Fibroblast of lung (primary cell): ENCODE measurements at regions not wholly inside any gene's neighbourhood (a gene's known extent, or its start where the extent isn't known, plus 50 kb on each side); places are given as distances from the start of the nearest gene placed in this dataset.

Experiments used
- DNase-seq, 2 donors: peaks; one replicate each; pipeline versions ENCODE4 v3.0.0 to v3.0.0-alpha.2; 2010; ENCODE audit warnings: low read depth in 2 of 2
- H2AFZ ChIP-seq: 2 replicates; pipeline ENCODE4 v1.5.1; 2012; ENCODE audit warnings: low read length, control low read depth, inconsistent platforms
- H3K27ac ChIP-seq: 2 replicates; pipeline ENCODE4 v1.5.1; 2011; ENCODE audit warnings: low read length, control low read depth; ENCODE audit not compliant: insufficient read depth
- H3K27me3 ChIP-seq: 2 replicates; pipeline ENCODE4 v1.5.1; 2011; ENCODE audit warnings: mild to moderate bottlenecking, low read length; ENCODE audit not compliant: control insufficient read depth, insufficient read depth
- H3K36me3 ChIP-seq: 2 replicates; pipeline ENCODE4 v1.5.1; 2011; ENCODE audit warnings: low read length; ENCODE audit not compliant: control insufficient read depth, insufficient read depth
- H3K4me1 ChIP-seq: 2 replicates; pipeline ENCODE4 v1.5.1; 2011; ENCODE audit warnings: low read length; ENCODE audit not compliant: control insufficient read depth, insufficient read depth; ENCODE audit errors: extremely low read depth
- H3K4me2 ChIP-seq: 2 replicates; pipeline ENCODE4 v1.5.1; 2011; ENCODE audit warnings: low read length, control low read depth; ENCODE audit not compliant: insufficient read depth; ENCODE audit errors: extremely low read depth
- H3K4me3 ChIP-seq, 4 experiments: fragments of 200-600 bp in 1 of 4; sonication (generic) in 1 of 4; replicated peaks in 1 of 4; 2 replicates each; pipeline ENCODE4 v1.5.1; 2011 to 2016; ENCODE audit warnings: low read length in 4 of 4, low read depth in 3 of 4, mild to moderate bottlenecking in 3 of 4, control low read depth in 2 of 4, inconsistent platforms in 1 of 4, mixed read lengths in 1 of 4; ENCODE audit not compliant: insufficient read depth in 1 of 4; ENCODE audit errors: control extremely low read depth in 1 of 4
- H3K79me2 ChIP-seq: 2 replicates; pipeline ENCODE4 v1.5.1; 2012; ENCODE audit warnings: mild to moderate bottlenecking, low read length, inconsistent platforms; ENCODE audit not compliant: control insufficient read depth, insufficient read depth
- H3K9ac ChIP-seq: 2 replicates; pipeline ENCODE4 v1.5.1; 2011; ENCODE audit warnings: mild to moderate bottlenecking, low read length, control low read depth; ENCODE audit not compliant: insufficient read depth
- H3K9me3 ChIP-seq: 2 replicates; pipeline ENCODE4 v1.5.1; 2012; ENCODE audit warnings: low read depth, low read length; ENCODE audit not compliant: control insufficient read depth, insufficient read depth
- H4K20me1 ChIP-seq: 2 replicates; pipeline ENCODE4 v1.5.1; 2011; ENCODE audit warnings: low read length; ENCODE audit not compliant: control insufficient read depth, insufficient read depth; ENCODE audit errors: extremely low read depth
- EZH2 ChIP-seq: IDR thresholded peaks from 2 replicates; pipeline ENCODE4 v1.5.1; 2012; ENCODE audit warnings: low read length, control low read depth, mild to moderate bottlenecking; ENCODE audit errors: missing control alignments
- TF ChIP-seq, protein P1 (sequence below), 2 donors: IDR thresholded peaks in 1 of 2; conservative IDR thresholded peaks in 1 of 2; 1 replicate in 1 of 2; 2 replicates in 1 of 2; pipeline ENCODE4 v1.5.1; 2011 to 2012; ENCODE audit warnings: low read length in 2 of 2, control low read depth in 1 of 2, inconsistent platforms in 1 of 2, low read depth in 1 of 2, mild to moderate bottlenecking in 1 of 2

DNA sequence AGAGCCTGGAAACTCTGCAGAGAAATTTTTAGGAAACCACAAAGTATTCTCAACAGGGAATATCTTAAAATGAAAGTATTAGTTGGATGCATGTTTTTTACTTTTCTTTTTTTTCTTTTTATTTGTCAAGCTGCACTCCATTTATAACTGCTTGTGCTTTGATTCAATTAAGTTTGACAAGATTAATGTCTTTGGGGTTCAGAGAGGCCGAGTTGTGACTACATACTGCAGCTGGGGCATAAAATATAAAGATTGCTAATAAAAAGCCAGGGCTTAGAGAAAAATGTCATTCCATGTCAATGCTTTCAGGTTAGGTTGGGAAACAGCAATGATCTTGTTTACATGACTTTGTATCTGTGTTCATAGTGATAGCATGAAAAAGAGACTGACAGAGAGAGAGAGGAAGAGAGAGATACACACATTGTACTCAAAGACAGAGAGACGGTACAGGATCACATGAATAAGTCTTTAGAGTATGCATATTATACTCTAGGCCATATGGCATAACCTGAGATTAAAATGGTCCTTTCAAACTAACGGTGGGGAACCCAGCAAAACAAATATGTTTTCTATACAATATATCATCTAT, 1022.3 kb upstream of the CNTNAP5 start:
- no peaks in the 10 kb centered on the region for H3K36me3 ChIP-seq
- H3K27ac ChIP-seq, result no peak overlapping the region

DNA sequence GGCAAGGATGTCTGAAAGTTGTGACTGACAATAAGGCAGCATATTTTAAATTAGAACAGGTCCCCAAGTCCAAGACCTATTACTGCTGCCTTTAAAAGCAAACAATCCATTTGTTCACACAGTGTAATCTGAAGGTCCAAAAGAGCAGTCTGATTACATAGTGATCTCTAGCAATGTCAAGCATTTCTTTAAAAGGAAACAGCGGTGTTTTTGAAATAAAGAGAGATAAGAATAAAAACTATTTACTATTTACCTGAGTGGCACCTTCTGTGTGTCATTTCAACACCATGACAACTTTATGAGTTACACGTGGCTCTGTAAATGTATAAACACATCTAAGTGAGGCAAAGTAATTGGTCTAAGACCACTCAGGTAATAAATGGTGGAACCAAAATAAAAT, 1009.9 kb upstream of the CNTNAP5 start:
- Histone ChIP-seq H3K4me2 (no peak overlapping the region), H3K79me2 (no peaks in the 10 kb centered on the region), H3K9ac (no peak overlapping the region), H3K27ac (no peak overlapping the region), H3K9me3 (no peaks in the 10 kb centered on the region), H3K36me3 (no peaks in the 10 kb centered on the region), H3K27me3 (no peaks in the 10 kb centered on the region), H2AFZ (no peak overlapping the region), H3K4me3 (no peak overlapping the region), H3K4me1 (no peaks in the 10 kb centered on the region), H4K20me1 (no peaks in the 10 kb centered on the region)
- no peak for TF ChIP-seq EZH2
- TF ChIP-seq, protein P1, sequence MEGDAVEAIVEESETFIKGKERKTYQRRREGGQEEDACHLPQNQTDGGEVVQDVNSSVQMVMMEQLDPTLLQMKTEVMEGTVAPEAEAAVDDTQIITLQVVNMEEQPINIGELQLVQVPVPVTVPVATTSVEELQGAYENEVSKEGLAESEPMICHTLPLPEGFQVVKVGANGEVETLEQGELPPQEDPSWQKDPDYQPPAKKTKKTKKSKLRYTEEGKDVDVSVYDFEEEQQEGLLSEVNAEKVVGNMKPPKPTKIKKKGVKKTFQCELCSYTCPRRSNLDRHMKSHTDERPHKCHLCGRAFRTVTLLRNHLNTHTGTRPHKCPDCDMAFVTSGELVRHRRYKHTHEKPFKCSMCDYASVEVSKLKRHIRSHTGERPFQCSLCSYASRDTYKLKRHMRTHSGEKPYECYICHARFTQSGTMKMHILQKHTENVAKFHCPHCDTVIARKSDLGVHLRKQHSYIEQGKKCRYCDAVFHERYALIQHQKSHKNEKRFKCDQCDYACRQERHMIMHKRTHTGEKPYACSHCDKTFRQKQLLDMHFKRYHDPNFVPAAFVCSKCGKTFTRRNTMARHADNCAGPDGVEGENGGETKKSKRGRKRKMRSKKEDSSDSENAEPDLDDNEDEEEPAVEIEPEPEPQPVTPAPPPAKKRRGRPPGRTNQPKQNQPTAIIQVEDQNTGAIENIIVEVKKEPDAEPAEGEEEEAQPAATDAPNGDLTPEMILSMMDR (conservative IDR thresholded peaks at IDR 0.05 in 1 of 2, IDR thresholded peaks at IDR 0.05 in 1 of 2; ENCODE audit: low read depth in 1 of 2, low read length in 2 of 2), result no peak
- no peak for DNase-seq

More for the DNA sequence above, 1022.3 kb upstream of the CNTNAP5 start:
- no peak overlapping the region for H3K4me3 ChIP-seq
- H3K4me2 ChIP-seq, result no peak overlapping the region
- no peaks in the 10 kb centered on the region for H3K4me1 ChIP-seq
- H3K9me3 ChIP-seq, result no peaks in the 10 kb centered on the region
- TF ChIP-seq EZH2, result no peak
- TF ChIP-seq, protein P1 (conservative IDR thresholded peaks at IDR 0.05 in 1 of 2, IDR thresholded peaks at IDR 0.05 in 1 of 2; ENCODE audit: low read depth in 1 of 2, low read length in 2 of 2), result no peak
- H3K9ac ChIP-seq, result no peak overlapping the region
- no peaks in the 10 kb centered on the region for H4K20me1 ChIP-seq
- H2AFZ ChIP-seq, result no peak overlapping the region
- no peaks in the 10 kb centered on the region for H3K79me2 ChIP-seq
- no peaks in the 10 kb centered on the region for H3K27me3 ChIP-seq
- no peak for DNase-seq

DNA sequence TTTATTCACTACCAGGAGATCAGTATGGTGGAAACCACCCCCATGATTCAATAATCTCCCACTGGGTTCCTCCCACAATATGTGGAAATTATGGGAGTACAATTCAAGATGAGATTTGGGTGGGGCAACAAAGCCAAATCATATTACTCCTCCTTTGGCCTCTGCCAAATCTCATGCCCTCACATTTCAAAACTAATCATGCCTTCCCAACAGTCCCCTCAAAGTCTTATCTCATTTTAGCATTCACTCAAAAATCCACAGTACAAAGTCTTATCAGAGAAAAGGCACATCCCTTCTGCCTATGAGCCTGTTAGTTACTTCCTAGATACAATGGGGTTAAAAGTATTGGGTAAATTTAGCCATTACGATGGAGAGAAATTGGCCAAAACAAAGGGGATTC, 989.5 kb upstream of the CNTNAP5 start:
- no peak overlapping the region for H2AFZ ChIP-seq
- no peaks in the 10 kb centered on the region for H3K27me3 ChIP-seq
- H3K27ac ChIP-seq, result no peak overlapping the region
- H3K4me1 ChIP-seq, result no peaks in the 10 kb centered on the region
- H3K9ac ChIP-seq, result no peak overlapping the region
- H3K4me2 ChIP-seq, result no peak overlapping the region
- DNase-seq, result no peak
- no peak for TF ChIP-seq EZH2
- TF ChIP-seq, protein P1 (conservative IDR thresholded peaks at IDR 0.05 in 1 of 2, IDR thresholded peaks at IDR 0.05 in 1 of 2; ENCODE audit: low read depth in 1 of 2, low read length in 2 of 2), result no peak
- no peaks in the 10 kb centered on the region for H3K79me2 ChIP-seq
- H3K4me3 ChIP-seq, result no peak overlapping the region
- no peaks in the 10 kb centered on the region for H3K9me3 ChIP-seq
- no peaks in the 10 kb centered on the region for H3K36me3 ChIP-seq
- H4K20me1 ChIP-seq, result no peaks in the 10 kb centered on the region
